ENCODE measurements at regions not wholly inside any gene's neighbourhood (a gene's known extent, or its start where the extent isn't known, plus 50 kb on each side); places are given as distances from the start of the nearest gene placed in this dataset.

DNA sequence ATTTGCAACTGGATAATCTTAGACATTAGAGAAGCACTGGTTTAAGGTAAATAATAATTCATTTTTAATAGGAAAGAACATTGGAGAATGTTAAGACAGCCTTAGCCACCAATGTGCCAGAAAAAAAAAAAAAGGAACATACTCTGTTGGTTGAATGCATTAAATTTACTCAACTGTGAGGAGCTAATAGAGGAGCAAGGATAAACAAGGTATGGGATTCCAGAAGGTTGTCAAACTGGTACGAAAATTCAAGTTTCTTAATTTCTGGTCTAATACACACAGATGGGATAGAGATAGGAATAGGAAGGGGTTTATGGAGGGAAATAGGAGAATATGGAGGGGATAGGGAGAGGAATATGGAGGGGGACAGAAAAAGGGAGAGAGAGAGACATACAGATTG, 1096.6 kb downstream of the ARAP2 start:
- no peak for DNase-seq

DNA sequence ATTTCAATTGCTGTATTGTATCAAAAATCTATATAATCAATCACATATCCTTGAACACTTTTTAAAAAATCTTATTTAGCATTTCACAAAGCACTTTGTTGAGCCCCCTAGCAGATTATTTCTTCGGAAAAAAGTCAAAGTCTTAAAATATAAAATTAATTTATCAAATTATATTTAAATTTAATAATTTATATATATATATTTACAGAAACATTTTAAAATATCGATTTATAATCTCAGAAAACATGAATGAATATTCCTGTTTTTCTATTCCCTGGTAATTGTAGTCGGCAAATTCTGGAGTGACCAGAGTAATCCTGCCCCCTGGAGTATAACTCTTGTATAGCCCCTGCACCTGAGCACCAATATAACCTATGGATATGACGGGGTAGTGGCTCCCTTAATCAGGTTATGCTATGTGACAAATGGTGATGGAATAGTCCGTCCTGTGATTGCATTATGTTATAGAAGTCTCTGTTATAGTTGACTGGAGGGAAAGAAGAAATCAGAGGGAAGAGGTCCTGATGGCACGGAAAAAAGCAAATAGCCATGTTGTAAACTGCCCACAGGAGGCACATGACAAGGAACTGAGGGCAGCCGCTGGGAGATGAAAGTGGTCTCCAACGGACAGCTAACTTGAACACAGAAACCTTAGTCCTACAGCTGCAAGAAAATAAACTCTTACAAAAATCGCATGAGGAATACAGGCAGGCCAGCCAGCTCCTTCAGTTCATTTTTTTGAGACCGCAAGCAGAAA, 1092.3 kb downstream of the ARAP2 start:
- DNase-seq, result no peak

DNA sequence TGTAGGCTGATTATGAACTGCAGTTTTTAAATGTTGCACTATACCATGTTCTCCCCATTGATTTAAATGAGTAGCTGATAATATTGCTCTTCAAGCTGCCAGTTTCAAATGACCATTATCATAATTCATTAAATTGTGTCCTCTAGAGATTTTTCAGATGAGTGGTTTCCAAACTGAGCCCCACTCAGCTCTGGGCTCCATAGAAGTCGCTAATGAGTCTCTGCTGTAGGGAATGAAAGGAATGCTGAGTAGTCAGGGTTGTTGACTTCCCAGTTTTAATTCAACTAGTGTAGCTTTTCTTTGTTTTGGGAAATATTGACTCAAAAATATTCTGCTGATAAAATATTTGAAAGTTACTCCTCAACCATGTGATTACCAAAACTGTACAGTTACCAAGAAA, 1081.1 kb downstream of the ARAP2 start:
- DNase-seq, result no peak

DNA sequence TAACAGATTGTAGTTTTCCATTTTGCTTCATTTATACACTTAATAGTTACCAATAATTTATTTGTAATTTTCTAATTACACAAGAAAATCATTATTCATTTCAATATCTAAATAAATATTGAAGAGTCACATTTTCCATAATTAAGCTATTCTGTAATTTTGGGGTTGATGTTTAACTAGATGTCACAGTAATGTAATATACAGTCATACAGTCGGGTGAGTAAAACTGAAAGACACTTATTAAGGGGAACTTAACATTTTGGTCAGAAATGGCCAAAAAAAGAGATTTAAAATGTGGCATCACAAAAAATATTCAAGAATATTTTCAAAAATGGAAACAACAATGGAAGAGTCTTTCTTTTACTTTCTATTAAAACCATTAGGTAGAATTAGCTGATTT, 1080.3 kb downstream of the ARAP2 start:
- DNase-seq, result no peak

DNA sequence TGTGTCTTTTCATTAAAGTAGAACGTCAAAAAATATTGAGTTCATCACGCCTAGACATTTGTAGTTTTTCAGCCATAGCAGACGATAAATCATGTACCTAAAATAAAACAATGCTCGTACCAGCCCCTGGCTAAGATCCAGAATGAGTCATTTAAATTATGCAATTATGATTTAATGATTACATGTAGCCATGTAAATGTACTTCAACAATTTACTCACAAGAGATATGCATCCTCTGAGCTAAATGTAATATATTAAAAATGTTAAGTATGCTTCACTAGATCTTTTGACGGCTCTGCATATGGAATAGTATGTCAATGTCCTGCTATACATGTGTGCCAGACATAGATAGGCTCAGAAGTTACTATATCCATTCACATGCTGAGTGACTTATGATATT, 1077.8 kb downstream of the ARAP2 start:
- no peak for DNase-seq

DNA sequence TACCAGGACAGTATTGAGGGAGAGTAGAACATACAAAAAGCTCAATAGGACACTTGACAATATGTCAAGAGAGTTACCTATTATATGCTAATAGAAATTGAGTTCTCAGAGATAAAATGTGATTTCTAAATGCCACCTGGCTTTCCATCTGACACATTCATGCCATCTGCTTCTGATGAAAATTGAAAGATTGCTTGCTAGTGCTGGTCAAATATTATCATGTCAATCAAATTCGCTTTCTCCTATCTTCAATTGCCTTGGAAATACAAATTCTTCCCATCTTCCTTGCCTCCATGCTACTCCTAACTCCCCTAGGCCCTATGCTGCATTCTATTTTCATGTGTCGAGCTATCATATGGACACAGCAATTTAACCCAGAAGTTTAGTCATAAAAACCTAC, 1076.9 kb downstream of the ARAP2 start:
- no peak for DNase-seq

DNA sequence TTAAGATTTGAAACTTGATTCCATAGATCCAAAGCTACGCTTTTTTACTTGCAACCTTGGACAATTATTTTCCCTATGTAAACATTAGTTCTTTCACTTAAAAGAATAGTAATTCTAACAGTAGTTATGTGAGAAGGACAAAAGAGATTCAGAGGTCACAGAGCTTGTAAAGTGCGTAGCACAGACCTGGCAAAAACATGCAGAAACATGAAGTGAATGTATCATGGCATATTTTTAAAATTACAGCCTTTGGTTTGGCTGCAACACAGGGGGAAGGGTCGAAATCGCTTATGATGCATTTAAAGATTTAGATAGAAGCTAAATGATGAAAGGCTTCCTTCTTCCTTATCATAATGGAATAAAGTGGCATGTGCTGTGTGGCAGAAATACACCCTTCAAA, 1068.8 kb downstream of the ARAP2 start:
- no peak for DNase-seq

DNA sequence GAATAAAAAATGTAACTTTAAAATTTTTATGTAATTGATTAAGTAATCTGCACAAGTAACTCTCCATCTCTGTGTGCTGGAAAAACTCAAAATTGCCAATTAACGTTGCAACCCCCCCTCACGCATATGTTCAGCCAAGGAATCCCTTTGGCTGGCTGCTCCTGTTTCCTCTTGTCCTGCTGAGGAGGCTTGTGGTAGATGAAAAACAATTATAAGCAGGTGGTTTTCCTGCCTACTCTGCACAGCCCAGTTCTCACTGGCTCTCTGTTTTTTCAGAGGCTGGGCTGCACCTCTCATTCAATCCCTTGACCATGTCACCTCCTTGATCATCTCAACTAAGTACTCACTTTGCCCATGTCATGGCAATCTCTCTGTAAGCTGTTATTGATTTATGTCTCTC, 1068.4 kb downstream of the ARAP2 start:
- DNase-seq, result no peak

DNA sequence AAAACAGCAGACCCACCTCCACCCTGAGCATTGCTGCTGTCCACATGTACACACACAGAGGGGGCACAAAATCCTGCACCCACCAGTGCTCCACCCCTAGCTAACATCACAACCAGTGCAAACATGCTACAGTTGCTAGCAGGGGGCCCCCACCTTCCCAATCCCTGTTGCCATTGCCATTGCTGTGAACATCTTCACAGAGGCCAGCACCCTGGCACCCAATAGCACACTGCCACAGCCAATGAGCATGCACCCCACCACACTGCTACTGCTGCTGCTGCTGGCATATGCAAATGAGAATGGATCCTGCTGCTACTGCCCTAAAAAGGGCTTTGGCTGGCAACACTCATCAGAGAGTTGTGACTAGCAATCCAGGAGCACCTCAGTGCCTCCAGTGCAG, 1061.9 kb downstream of the ARAP2 start:
- no peak for DNase-seq

DNA sequence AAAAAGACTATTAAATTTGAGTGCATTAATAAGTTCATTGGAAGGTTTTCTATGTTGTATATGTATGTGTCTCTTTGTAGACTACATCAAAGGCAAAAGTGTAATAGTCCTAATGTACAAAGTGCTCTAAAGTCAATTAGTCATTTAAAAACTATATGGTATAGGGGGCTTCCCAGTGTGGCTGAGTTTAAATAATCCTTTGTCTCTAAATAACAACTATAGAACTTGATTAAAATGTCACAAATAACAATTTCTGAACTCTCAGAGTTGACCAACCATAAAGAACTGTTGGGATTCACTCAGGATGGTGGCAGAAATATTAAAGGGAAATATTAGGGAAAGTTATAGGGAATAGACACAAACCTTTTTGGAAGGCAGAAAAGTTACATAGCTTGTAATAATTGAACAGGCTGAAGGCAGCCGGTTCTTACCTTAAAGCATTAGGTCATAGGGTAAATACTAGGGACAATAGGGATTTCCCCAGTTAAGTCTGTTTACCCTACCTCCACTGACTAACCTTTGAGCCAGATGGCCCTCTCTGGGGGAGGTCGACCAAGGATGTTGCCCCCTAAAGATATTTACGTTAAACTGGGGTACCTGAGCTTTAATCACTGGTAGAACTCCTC, 1054.2 kb downstream of the ARAP2 start:
- no peak for DNase-seq

DNA sequence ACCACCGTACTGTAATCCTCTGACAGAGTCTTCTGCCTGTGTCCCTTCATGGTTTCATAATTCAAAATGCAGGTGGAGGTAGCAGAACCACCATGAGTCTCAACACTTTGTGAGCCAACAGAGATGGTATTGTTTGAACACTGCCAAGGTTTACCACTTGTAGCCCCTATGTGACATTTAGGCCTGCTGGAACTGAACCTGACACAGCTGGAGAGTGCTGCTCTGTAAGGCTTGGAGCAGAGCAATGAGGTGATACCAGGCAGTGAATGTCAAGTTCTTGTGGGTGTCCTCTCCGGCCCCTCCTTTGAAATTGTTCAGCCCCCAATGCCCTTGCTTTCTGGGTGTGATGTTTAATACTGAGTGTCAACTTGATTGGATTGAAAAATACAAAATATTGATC, 1042.9 kb downstream of the ARAP2 start:
- DNase-seq, result no peak

DNA sequence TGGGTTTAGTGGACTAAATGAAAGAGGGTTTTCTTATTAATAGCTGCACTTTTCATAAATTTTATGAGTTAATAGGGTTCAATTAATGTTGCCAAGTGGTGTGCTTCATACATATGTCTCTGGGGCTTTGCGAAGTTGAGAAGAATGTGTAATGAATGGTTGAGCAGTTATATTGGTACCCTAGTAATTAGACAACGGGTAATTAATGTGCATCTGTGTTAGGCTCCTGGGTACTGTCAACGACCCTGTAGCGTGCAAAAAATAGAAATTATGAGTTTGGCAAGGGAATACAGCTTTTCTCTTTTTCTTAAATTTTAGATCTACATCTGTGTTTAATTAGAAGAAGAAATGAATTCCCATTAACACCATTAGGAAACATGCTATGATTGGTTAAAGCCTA, 1027.7 kb downstream of the ARAP2 start:
- no peak for DNase-seq

DNA sequence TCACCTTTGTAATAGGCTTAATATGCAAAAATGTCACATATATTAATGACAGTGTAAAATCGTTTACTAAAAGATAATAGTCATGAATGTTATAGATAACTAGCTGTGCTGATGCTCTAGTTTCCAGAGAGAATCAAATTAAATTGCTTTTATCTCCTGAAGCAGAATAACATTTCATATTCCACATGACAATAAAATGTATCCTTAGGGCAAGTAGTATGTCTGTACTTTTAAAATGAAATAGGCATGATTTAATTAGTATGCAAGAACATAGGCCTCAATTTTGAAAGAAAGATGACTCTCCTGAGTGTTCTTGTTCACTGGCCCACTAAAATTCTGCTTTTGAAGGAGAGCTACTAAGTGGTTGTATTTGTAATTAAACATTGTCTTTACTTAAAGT, 1027.0 kb downstream of the ARAP2 start:
- DNase-seq, result no peak

DNA sequence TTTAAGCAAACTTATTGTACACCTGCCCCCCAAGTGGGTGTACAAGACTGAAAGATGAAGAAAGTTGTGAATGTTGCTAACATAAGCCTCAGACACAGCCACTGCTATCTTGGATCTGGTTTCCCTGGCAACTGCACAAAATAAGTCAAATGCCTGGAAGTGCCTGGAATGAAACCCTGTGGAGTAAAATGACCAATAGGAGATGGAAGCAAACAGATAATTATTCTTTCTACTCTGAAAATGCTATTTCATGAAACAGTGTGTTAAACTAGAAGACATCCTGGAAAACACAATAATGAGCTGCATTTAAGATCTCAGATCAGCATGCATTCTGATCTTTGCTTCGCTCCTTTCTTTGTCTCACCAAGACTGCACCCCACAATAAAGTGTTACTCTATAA, 1016.0 kb downstream of the ARAP2 start:
- no peak for DNase-seq

DNA sequence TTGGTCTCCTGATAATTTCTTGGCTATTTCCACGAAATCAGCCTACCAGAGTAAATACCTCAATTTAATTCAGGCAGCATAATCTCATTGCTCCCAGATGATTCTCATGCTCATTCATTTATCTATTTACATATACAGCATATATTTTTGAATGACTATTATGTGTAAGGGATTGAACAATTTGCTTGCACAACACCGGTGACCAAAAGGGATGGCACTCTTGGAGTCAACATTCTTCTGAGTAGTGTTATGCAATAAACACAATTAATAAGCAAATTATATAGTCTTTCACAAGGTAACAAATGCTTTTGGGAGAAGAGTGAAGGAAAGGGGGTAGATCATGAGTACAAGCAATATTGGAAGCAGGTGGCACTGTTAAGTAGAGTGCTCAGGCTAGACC, 1015.3 kb downstream of the ARAP2 start:
- no peak for DNase-seq

DNA sequence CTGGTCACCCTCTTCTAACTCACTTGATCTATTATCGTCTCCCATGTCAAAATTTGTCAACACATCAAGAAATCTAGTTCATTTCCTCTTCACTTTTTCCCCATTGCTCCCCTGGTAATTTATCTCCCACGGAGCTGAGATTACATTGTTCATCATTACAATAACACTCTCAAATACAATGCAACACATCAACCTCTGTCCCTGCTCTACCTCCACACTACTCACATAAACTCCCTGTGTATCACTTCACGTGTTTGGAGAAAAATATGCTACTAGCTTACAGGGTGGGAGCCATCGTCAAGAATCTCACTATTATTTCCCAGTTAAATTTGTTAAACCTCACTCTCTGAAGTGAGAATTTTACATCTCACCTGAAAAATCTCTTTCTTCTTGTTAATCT, 1006.4 kb downstream of the ARAP2 start:
- no peak for DNase-seq

DNA sequence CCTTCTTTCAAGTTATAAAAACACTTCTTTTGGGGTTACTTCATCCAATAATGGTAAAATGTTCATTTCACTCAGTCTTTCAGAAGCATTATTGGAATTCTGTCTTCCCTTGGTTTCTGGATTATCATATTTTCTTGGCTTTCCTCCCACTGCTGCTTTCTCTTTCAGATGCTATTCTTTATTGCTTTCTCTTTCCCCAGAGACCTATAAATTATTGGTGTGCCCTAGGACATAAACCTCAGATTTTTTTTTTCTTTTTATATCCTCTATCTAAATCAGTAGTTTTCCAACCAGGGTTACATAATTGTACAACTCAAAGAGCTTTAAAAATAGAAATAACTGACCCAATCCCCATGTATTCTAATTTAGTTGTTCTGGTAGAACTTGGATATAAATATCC, 1005.5 kb downstream of the ARAP2 start:
- DNase-seq, result no peak

DNA sequence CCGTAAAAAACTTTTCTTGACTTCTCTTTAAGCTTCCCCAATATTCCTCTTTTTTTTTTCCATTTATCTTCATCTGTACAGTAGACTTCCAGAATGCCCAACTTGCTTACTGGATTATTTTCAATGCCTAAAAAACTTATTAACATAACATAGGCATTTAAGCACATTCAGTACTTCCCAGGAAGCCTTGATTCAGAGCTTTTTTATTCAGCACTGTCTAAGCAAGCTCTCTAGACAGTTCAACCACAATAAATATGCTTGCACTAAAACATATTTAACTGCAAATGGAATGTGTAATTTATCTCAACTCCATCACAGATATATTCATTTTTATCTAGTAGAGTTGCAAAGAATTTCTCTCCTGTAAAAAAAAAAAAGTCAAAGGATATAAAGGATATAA, 997.8 kb downstream of the ARAP2 start:
- no peak for DNase-seq

DNA sequence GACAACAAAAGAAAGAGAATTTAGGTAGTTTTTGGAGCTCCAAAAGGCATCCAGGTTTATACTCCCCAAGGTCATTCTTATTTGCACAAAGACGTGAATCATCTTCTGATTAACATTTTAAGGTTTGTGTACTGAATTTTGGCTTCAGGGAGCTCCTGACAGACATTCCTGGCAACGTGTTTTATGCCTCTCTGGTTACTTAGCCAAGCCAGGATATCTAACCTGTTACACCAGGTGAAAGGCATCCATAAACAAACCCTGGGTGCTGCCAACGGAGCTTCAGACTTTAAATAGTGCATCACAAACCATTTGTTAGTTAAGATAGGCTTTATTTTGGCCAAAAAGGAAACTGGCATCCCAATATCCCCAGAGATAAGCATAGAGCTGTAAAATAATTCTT, 997.3 kb downstream of the ARAP2 start:
- no peak for DNase-seq

DNA sequence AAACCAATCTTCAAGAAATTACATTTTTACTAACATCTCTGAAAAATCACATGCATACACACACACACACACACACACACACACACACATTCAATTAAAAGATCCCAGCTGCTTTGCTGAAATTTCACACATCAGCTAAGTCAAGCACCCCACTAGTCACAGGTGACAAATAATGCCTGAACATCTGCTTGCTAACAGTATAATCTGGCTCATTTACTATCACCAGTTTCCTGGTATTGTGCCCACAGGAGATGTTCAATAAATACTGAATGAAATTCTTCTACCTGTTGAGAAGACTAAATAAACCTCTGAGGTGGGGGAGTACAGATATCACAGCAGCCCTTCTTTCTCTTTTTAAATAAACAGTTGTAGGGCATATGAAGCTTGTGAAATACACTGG, 994.0 kb downstream of the ARAP2 start:
- DNase-seq, result no peak

DNA sequence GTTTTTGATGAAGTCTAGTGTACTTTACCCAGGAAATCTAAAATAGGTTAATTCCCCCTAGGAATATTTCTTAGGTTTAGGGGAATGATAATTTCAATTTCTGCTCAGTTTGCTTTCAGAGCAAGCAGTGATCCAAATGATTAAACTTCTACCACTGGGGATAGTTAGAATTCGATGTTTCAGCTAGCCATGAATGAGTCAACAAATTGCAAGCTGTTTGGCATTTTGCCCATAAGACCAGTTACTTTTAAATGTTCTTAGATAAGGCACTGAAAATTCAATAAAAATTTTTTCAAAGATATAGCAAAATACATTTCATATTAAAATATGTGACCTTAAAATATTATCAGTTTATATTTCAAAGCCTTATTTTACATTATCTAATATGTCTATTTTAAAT, 993.6 kb downstream of the ARAP2 start:
- no peak for DNase-seq

DNA sequence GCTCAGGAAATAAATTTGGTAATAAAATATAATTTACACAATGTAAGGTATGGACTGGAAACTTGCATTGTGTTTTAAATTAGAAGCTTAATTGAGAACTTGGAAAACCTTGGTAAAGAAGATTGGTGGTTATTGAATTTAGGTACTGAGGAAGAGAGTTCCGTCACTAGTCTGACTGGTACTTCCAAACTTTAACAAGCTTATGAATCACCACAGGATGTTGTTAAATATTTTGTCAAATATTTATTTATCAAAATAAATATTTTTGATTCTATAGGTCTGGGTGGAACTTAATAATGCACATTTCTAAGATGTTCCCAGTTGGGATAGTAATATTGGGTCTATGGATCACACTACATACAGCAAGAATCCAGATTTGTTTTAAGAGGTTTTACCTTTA, 992.2 kb downstream of the ARAP2 start:
- no peak for DNase-seq

DNA sequence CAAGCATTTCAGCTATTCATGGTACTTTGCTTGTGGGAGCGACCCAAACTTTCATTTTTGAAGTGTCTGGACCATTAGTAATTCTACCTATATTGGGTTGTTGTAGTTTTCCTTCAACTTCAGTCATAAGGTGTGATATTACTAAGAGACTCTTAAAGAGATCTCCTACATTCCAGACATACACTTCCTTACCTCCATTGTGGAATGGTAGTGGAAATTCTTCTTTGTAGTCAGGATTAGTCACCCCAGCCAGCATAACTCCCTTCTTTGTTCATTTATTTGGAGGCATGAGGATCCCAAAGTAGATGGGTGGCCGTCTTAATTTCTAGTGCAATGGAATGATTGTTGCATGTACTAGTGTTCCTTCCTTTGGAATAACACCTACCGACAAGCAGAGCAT, 991.4 kb downstream of the ARAP2 start:
- no peak for DNase-seq

DNA sequence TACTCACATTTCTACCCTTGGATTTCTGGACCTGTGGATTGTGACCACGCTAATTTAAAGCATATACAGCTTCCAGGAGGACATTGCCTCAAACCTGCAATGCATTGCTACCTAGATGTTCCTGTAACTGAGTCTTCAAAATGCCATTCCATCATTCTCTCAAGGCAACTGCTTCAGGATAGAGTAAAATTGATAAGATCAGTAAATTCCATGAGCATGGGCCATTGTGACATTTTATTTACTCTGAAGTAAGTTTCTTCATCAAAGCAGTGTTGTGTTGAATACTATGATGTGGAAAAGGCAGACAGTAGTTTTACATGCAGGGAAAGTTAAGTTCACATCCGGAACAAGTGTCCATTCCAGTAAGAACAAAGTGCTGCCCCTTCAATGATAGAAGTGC, 991.0 kb downstream of the ARAP2 start:
- no peak for DNase-seq

DNA sequence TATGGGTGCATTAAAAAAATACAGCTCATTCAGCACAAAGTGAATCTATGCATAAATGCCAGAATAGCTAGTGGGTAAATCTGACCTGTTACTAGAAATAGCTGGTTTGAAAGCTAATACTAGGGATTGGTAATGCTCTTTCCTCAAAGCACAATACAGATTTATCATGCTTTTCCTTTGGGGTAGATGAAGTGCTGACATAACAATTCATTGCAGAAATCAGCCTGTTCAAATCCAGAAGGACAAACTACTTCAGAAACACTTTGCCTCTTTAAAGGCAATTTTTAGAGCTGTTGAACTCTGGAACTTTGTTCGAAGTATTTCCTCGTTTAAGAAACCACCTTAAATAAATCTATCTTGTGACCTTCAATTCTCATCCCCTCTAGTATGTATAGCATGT, 957.9 kb downstream of the ARAP2 start:
- no peak for DNase-seq
